Fibroblast of mammary gland (primary cell): ENCODE measurements at regions not wholly inside any gene's neighbourhood (a gene's known extent, or its start where the extent isn't known, plus 50 kb on each side); places are given as distances from the start of the nearest gene placed in this dataset.
A peak's percentile ranks its signal among the peaks of the same experiment; 100 is the strongest.
"Not testable (repeated sequence)": the region's sequence is repeated elsewhere in the genome, so short reads cannot be mapped to it uniquely, and the experiment has no call there.

ENCODE experiments used
- DNase-seq: peaks from one replicate; pipeline ENCODE4 v3.0.0-alpha.2; 2010; ENCODE audit warnings: low read depth
- H3K4me3 ChIP-seq: 2 replicates; pipeline ENCODE4 v1.5.1; 2011; ENCODE audit warnings: low read depth, mild to moderate bottlenecking, low read length, moderate library complexity; ENCODE audit not compliant: control insufficient read depth
- TF ChIP-seq, protein P1 (sequence below): conservative IDR thresholded peaks from 2 replicates; pipeline ENCODE4 v1.5.1; 2011; ENCODE audit warnings: low read depth, low read length, inconsistent platforms; ENCODE audit not compliant: control insufficient read depth, insufficient read depth

DNA sequence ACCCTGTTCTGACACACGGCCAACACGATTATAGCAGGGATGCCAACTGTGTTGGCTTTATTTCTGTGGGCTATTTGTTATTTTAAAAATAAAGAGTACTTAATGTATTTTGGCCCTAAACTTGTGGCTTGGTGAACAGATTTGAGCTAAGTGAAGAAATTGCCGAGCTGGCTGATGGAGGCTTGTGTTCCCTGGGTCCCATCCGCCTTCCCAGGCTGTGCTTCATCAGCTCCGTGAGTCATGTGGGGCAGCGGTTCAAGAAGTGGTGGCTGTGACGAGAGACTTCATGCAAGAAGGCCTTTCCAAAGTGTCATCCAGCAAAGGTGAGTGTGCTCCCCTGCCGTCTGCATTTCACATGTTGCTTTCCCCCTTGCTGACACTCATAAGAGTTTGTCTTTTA lies 73.6 kb upstream of the NCK2 start:
- no peak overlapping the region for H3K4me3 ChIP-seq
- TF ChIP-seq, protein P1, sequence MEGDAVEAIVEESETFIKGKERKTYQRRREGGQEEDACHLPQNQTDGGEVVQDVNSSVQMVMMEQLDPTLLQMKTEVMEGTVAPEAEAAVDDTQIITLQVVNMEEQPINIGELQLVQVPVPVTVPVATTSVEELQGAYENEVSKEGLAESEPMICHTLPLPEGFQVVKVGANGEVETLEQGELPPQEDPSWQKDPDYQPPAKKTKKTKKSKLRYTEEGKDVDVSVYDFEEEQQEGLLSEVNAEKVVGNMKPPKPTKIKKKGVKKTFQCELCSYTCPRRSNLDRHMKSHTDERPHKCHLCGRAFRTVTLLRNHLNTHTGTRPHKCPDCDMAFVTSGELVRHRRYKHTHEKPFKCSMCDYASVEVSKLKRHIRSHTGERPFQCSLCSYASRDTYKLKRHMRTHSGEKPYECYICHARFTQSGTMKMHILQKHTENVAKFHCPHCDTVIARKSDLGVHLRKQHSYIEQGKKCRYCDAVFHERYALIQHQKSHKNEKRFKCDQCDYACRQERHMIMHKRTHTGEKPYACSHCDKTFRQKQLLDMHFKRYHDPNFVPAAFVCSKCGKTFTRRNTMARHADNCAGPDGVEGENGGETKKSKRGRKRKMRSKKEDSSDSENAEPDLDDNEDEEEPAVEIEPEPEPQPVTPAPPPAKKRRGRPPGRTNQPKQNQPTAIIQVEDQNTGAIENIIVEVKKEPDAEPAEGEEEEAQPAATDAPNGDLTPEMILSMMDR: no peak
- DNase-seq: peak; percentile 55

DNA sequence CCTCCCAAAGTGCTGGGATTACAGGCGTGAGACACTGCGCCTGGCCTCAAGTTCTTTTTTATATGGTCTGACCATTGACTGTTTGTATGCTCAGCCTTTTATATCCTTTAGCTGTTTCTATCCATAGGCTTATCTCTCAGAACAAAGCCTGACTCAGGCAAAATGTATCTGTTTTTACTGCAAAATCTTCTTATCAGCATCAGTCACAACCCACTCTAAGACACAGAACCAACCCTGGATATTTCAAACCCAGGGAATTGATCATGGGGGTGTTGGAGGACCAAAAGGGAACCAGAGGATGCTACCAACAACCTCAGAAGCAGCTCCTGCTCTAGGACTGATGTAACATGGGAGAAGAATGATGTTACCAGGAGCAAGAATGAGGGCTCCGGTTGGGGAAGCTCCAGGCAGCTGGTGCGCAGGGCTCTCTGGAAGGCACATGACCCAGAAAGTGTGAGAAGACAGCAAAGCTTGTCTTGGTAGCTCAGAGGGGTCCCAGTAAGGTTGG lies 75.3 kb upstream of the NCK2 start:
- DNase-seq: no peak

DNA sequence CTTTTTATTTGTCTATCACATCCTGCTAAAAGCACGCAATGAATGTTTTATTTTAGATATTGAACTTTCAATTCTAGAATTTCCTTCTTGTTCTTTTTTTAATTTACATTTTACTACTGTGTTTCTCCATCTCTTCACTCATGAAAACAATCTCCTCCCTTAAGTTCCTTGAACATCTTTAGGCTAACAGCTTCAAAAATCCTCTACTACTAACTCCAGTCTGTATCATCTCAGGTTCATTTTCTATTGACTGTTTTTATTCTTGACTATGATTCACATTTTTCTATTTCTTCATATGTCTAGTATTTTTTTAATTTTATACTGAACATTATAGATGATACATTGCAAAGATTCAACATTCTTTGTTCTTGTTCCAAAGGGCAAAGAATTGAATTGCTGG lies 79.2 kb upstream of the NCK2 start:
- TF ChIP-seq, protein P1: no peak
- no peak overlapping the region for H3K4me3 ChIP-seq
- DNase-seq: no peak

More for the DNA sequence above, 75.3 kb upstream of the NCK2 start:
- TF ChIP-seq, protein P1: no peak
- H3K4me3 ChIP-seq: no peak overlapping the region

DNA sequence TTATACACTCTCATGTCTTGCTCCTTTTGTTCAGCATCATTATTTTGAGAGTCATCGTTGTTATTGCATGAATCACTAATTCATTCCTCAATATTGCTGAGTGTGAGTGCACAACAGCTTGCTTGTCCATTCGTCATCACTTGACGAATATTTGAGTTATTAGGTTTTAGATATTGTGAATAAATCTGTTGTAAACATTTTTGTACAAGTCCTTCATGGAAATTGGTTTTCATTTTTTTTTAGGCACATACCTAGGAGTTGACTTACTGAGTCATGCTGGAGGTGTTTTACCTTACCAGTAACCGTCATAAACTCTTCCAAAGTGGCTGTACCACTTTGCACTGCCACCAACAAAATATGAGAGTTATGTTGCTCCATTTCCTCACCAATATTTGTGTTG lies 84.2 kb upstream of the NCK2 start:
- TF ChIP-seq, protein P1: no peak
- DNase-seq: no peak

DNA sequence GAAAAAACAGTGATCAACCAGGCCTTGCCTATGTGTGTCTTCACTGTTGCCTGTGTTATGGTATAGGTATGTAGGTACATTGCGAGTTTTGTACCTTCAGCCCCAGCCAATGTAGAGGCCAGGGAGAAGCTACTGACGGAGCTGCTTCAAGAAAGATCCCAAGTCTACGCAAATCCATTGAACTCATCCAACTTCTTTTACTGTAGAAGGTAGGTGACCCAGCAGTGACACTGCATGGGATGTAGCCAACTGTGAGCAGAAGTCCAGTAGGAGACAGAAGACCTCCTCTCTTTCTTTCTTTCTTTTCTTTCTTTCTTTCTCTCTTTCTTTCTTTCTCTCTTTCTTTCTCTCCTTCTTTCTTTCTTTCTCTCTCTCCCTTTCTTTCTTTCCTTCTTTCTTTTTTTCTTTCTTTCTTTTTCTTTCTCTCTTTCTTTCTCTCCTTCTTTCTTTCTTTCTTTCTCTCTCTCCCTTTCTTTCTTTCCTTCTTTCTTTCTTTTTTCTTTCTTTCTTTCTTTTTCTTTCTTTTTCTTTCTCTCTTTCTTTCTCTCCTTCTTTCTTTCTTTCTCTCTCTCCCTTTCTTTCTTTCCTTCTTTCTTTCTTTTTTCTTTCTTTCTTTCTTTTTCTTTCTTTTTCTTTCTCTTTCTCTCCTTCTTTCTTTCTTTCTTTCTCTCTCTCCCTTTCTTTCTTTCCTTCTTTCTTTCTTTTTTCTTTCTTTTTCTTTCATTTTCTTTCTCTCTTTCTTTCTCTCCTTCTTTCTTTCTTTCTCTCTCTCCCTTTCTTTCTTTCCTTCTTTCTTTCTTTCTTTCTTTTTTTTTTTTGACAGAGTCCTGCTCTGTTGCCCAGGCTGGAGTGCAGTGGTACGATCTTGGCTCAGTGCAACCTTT lies 88.7 kb upstream of the NCK2 start:
- not testable (repeated sequence) for DNase-seq, H3K4me3 ChIP-seq

More for the DNA sequence above, 84.2 kb upstream of the NCK2 start:
- H3K4me3 ChIP-seq: no peak overlapping the region

DNA sequence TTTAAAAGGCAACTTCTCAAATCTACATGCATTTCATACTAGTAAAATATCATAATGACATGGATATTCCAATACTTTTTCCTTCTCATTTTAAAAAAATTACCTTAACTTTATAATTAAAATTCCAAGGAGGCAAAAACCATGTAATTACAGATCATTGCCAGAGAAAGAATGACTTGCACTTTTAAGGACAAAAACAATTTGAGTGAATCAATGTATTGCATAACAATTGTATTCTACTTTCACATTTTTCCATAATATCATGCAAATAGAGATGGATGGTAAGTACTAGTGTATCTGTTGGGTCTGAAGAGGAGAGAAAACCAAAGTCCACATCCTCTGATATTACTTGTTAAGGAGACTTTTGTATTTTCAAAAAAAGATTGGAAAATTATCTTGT lies 89.5 kb upstream of the NCK2 start:
- no peak for DNase-seq

DNA sequence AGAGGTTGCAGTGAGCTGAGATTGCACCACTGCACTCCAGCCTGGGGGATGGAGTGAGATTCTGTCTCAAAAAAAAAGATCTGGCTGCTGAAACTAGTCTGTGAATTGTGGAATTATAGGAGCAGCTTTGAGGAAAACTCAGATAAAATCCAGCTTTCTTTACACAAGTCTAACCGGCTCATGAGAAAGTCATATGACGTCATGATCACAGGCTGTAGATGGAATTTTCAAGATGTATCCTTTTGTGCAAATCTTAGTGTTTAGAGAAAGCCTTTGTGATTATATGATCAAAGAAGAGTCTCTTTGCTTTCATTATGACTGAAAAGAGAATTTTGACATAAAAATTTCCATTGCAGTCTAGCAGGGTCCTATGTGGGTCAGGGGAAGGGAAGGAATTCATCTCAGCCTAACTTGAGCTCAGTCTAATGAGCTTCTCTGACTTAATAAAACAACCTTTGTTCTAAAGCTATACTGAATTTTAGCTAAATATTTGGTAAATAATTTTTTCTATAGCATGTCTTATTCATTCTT lies 90.2 kb upstream of the NCK2 start:
- H3K4me3 ChIP-seq: no peak overlapping the region
- no peak for DNase-seq
- TF ChIP-seq, protein P1: no peak

More for the DNA sequence above, 89.5 kb upstream of the NCK2 start:
- TF ChIP-seq, protein P1: no peak
- H3K4me3 ChIP-seq: no peak overlapping the region
